ENCODE measurements at regions not wholly inside any gene's neighbourhood (a gene's known extent, or its start where the extent isn't known, plus 50 kb on each side); places are given as distances from the start of the nearest gene placed in this dataset.

DNA sequence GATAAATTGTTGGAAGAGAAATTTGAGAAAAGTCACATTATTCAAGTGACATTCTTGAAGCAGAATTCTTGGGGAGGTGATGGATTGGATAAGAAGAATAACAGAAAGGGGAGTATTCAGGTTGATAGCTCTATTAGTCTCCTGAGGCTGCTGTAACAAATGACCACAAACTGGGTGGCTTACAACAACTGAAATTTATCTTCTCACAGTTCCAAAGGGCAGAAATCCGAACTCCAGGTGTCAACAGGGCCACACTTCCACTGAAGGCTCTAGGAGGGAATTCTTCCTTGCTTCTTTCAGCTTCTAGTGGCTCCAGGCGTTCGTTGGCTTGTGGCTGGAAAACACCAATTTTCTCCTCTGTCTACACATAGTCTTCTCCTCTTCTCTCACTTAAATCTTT lies 99.8 kb downstream of the TES start:
- DNase-seq, result no peak
- intact Hi-C loops (cut with DNase I), result no loop called here
- ATAC-seq, result no peak

DNA sequence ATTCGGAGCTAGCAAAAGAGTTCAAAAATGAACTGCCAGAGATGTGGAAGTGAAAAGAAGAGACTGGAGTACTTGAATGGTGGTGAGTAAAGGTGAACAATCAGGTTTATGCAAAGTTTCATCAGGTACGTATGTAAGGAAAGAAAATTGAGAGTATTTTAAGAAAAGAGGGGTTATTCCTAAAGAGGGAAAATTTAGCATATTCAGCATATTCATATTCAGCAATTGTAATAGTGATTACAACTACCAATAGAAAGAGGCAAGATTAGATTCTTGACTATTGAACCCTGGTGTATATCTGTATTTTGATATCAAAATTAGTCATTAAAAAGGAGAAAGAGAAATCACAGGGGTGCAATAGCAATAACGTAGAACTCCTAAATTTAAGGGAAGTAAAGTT lies 100.9 kb downstream of the TES start:
- DNase-seq, result no peak
- intact Hi-C loops (cut with DNase I), result no loop called here
- ATAC-seq, result no peak

DNA sequence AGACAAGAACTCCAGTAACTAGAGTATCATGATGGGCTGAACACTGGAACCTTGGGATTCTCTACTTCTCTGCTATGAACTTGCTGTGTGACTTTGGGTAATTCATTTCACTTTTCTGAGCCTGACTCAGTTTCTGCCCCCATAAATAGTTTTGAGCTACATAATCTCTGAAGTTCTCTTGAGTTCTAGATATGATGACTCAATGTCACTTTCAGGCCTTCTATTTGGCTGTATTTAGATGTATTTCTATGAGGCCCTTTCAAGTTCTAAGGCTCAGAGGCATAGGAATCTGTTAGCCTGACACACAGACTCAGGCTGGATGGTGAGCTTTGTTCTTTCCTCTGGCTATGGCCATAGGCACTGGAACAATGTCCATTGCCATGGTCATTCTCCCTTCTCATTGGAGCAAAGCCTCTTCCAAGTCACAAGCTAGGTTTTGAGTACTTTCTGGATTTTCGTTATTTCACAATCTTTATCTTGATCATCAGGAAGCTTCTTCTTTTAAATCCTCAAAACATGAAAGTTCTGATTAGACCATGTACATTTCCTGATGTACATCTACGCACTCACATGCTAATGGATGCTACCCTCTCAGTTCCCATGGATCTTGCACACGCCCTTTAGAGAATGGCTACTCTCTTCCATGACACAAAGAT lies 101.6 kb downstream of the TES start:
- intact Hi-C loops (cut with DNase I), result no loop called here
- no peak for ATAC-seq
- DNase-seq, result no peak

DNA sequence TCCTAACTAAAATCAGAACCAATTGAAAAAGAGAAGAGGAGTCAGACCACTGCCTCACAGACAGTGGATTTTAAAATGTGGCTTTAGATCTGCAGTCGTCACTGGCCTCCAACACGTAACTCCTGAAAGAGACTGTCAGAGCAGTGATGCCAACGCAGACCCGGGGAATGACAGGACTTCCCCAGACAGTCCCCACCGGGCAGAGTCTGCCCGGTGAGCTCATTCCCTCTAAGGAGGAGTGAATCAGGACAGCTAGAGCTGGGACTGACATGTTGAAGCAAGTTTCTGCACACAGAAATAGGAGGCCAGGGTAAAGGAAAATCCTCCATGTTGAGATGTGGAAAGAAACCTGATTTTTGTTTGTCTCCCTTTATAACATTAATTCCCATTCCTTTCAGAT lies 105.0 kb downstream of the TES start:
- ATAC-seq (peak; percentile 62 to 77), DNase-seq (peak; percentile 43)
- intact Hi-C loops (cut with DNase I), result no loop called here

DNA sequence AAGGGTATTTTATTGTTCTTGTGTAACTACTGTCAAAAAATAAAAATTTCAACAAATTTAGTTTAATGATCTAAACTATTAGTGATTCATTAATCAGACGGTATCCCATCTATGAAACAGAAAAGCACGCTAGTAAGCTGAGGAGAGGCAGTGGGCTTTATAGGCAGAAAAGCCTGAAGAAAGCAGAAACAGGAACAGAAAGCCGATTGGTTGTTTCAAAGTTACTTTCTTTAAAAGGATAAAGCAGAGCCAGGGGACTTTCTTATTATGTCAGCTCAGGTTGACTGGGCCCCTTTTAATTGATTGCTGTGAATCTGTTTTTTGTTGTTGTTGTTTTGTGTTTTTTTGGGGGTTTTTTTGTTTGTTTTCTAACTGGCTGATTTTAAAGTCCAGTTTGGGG lies 105.5 kb downstream of the TES start:
- DNase-seq, result no peak
- ATAC-seq, result no peak
- intact Hi-C loops (cut with DNase I), result no loop called here

DNA sequence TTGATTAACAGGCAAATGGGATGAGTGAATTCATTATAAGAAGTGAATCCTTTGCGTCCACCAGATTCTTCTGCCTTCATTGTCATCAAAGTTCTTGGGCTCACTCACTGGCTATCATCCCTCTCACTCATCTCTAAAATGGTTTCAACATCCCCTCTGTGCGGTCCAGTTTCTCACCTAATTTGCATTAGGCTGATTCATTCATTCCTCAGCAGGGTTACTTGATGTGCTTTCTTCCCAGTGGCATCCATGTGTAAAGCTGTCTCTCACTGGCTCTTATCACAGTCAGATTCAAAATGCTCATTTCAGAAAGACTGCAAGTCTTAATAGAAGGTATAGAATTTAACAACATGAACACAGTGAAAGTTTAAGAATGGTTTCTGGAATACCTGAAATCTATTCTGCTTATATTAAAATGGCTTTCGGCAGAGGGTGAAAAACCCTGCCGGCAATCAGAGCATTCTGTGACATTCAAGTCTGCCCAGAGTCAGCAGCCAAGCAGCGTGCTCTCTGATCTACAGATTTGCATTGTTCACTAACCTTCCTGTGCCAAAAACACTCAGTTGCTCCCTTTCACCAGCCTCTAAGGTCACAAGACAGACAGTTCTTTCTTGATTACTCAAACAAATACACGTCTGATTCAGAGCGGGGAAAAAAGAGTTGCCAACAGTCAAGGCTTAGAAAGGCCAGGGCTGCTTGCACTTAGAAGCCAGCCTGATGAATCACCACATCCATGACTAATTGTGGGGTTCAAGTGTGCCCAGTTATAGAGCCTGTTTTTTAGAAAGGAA lies 106.7 kb downstream of the TES start:
- DNase-seq, result peak; percentile 64
- intact Hi-C loops (cut with DNase I), result no loop called here
- peak; percentile 87 to 97 for ATAC-seq

DNA sequence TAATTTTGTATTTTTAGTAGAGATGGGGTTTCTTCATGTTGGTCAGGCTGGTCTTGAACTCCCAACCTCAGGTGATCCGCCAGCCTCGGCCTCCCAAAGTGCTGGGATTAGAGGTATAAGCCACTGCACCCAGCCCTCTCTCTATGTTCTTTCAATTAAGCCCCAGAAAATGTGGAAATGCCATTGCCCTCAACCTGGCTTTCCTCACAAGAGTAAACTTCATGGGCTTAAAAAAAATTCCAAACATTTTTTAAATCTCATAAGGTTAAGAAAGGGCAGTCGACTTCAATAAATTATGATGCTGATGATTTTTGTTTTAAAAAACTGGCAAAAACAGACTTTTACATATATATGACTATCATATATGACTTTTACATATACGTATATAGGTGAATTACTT lies 107.6 kb downstream of the TES start:
- intact Hi-C loops (cut with DNase I), result no loop called here
- DNase-seq, result no peak
- ATAC-seq, result no peak

DNA sequence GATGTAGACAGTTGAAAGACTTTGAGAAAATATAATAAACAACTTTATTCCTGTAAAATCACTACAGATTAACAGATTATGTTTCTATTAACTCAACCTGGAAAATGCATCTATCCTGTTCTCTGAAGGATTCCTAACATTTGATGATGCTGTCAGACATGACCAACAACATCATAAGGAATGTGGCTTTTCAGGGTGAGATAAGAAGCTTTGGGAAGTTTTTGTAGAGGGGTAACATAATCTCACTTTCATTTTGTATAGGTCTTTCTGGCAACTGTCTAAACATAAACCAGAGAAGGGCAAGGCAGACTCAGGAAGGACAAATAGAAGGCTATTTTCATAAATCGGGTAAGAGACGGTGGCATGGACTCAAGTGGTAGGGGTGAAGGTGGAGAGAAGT lies 112.2 kb downstream of the TES start:
- DNase-seq (no peak), ATAC-seq (no peak)
- intact Hi-C loops (cut with DNase I), result no loop called here

DNA sequence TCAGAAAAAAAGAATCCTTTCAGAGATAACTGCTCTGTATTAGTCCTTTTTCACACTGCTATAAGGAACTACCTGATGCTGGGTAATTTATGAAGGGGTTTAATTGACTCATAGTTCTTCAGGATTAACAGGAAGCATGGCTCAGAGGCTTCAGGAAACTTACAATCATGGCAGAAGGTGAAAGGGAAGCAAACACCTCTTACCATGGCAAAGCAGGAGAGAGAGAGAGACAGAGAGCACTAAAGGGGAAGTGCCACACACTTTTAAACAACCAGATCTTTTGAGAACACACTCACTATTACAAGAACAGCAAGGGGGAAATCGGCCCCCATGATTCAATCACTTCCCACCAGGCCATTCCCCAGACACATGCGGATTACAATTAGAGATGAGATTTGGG lies 114.2 kb downstream of the TES start:
- no peak for DNase-seq
- ATAC-seq, result no peak
- intact Hi-C loops (cut with DNase I), result no loop called here

DNA sequence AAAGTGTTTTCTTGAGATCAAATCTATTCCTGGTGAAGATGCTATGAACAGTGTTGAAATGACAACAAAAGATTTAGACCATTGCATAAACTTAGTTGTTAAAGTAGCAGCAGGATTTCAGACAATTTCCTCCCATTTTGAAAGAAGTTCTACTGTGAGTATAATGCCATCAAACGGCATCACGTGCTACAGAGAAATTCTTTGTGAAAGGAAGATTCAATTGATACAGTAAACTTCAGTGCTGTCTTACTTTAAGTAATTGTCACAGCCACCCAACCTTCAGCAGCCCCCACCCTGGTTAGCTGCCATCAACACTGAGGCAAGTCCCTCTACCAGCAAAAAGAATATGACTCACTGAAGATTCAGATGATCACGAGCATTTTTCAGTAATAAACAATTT lies 115.2 kb downstream of the TES start:
- DNase-seq (no peak), ATAC-seq (no peak)
- intact Hi-C loops (cut with DNase I), result no loop called here

DNA sequence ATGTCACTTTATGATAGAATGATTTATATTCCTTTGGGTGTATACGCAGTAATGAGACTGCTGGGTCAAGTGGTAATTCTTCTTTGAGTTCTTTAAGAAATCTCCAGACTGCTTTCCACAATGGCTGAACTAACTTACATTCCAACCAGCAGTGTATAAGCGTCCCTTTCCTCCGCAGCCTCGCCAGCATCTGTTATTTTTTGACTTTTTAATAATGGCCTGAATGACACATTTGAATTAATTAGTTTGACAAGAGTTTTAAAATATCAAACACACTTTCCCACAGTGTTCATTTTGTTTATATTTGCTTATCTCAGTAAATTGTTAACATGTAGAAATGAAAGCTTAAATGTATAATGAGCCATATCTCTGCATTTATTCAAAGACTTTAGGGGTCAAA lies 116.8 kb downstream of the TES start:
- intact Hi-C loops (cut with DNase I), result no loop called here
- DNase-seq, result no peak
- ATAC-seq, result no peak

DNA sequence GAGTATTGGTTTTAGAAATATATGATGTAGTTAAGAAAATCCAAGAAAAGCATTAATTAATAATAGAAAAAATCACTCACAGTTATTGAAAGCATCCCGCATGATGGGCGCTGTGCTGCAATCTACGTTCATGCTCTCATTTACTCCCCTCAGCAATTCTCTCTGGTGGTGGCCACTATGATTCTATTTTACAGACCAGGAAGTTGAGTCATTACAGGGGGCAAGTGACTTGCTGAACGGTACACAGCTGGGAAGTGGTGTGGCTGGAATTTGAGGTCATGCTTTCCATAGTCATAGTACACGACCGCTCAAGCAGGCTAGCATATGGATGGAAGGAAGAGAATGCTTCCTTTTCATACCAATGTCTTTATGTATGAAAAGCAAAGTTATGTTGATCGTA lies 117.4 kb downstream of the TES start:
- intact Hi-C loops (cut with DNase I), result no loop called here
- DNase-seq (no peak), ATAC-seq (no peak)

DNA sequence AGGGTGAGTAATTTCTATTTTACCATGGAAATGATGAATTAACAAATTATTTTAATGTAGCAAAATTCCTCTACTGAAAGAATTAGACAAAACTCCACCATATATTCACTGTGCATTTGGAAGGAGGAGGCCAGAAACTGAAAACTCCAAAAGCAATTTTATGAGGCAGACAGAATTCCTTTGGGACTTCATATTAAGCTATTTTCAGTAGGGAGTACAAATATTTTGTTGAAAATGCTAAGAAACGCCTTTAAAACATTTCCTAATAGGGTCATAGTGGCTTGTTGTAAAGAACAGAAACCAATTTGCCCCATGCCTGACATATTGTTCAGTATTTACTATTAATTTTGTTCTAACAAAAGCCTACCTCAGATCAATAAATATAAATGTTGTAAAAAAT lies 117.8 kb downstream of the TES start:
- no peak for ATAC-seq
- DNase-seq, result no peak
- intact Hi-C loops (cut with DNase I), result no loop called here

DNA sequence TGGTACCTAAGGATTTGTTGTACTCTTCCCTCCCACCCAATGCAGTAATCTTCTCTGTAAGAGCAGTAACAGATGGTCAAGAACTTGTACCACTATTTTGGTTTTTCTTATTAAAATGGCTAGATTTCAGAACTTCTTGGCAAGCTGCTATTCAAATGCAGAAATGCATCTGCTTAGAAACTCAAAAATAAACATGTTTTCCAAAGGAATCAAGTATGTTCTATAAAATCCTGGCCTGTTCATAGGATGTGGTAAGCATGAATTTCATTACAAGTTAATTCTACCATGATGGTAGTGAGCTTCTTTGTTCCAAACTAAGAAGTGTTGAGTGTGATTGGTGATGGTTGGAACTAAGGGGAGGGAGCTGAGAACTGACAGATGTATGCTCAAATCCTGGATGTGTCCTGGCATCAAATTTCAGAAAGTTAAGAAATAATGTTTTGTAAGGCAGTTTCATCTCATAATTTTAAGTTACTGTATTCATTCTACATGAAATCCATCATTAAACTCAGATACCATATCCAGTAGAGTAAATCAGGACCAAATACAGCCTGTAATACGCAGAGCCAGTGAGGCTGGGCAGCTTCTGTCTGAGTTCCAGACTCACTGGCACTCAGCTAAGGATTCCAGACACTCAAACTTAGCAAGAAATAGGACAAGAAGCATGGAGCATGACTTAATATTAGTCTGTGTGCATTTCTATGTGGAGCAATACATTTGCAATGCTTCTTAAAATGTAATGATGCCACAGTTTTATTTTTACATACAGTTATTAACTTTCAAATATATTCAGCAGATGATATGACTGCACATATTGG lies 119.6 kb downstream of the TES start:
- ATAC-seq (peak; percentile 63 to 68), DNase-seq (no peak)
- intact Hi-C loops (cut with DNase I), result no loop called here

DNA sequence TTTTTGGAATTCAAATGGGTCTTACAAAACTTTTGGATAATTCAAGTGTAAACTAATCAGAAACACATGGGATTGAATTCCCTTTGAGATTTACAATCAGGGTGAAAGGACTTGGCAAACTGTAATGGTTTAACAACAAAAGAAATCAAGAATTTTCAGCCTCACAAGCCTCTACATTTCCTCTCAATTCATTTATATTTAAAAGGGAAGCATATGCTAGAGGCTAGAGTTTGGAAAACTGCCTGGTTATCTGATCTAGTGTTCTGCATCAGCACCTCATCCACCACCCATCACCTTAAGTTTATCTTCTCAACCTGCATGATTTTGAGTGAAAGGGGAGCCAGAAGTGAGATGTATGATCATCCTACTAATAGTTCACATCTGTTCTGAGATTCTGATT lies 120.7 kb downstream of the TES start:
- DNase-seq, result no peak
- intact Hi-C loops (cut with DNase I), result no loop called here
- ATAC-seq, result peak in 1 of 2 donors; percentile 51

DNA sequence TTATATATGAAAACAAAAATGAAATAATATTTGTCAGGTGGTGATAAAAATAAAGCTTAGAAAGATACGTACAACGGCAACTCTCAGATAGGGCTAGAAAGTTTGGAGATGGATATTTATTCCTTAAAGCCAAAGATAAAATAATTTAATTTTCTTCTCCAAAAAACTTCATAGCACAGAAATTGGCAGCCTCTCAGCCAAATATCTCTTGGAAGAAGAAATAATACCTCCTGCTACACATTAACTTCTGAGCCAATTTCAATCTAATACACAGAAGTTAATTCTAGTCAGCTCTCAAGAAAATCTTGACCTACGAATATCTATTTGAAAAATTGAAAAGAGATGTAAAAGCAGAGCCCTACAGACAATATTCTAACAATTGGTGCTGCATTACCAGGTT lies 122.4 kb downstream of the TES start:
- DNase-seq, result no peak
- intact Hi-C loops (cut with DNase I), result no loop called here
- no peak for ATAC-seq

DNA sequence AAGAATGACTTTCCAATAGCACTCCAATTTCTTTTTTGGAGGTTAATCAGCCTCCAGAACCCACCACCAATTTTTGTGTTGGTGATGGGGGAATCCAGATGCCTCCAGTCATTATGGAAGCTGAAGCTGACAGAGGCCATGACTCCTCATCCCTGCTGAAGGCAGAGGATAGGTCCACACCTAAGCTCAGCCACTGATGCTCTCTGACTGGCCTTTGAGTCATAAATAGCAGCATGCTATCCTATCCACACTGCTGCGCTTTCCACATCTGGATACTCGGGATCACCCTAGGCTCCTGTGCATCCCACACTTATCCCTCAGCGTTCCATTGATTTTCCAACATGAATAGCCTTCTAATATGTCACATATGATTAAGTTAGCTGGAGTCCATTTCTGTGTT lies 124.2 kb downstream of the TES start:
- ATAC-seq (no peak), DNase-seq (no peak)
- intact Hi-C loops (cut with DNase I), result no loop called here

DNA sequence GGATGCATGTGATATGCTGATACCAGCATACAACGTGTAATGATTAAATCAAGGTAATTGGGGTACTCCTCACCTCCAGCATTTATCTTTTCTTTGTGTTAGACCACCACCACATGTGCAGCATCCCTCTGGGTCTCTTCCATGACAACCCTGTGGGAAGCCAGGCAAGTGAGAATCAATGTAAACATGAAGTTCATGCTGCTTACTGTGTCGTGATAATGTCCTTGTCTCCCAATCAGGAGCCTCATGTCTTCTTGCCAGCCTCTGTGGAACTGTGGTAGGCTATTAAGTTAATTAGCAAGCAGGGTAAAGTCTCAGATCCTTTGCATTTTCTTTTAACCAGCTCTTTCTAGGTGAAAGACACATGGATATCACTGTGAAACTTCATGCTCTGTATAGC lies 126.7 kb downstream of the TES start:
- ATAC-seq, result no peak
- intact Hi-C loops (cut with DNase I), result no loop called here

DNA sequence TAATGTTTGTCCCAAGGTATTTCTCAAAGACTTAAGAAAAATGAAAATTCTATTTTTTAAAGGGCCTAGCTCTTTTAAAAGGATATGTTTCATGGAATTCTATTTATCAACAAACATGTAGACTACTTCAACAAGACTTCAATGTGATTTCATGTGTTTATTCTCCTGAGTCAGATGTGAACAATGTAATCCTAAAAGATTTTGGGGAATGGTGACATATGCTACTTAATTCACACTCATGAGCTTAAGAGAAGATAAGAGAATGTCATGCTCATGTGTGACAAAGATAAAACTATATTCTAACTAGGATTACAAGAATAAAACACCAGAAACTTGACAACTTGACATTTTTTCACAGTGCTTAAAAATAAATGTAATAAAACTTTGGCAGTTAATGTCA lies 127.5 kb downstream of the TES start:
- ATAC-seq (no peak), DNase-seq (no peak)
- intact Hi-C loops (cut with DNase I), result no loop called here

More for the DNA sequence above, 126.7 kb downstream of the TES start:
- DNase-seq, result no peak

DNA sequence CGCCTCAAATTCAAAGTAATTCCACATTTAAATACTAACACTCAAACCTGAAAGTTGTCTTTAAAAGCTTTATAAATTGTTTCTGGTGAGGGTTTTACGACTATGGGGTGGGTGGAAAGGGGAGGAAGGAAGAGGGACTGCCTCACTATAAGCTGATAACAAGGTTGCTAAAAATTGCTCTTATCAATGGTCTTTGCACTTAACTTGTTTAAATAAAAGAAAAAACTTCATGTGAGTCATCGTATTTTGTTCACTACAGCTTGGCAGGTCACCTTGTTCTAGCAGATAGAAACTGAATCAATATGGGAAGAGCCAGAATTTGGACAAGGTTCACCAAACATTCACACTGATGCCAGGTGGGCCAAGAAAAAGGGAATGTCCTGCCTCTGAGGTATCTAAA lies 129.2 kb downstream of the TES start:
- ATAC-seq (peak in 1 of 2 donors; percentile 78), DNase-seq (no peak)
- intact Hi-C loops (cut with DNase I), result no loop called here
